ENCODE measurements at regions not wholly inside any gene's neighbourhood (a gene's known extent, or its start where the extent isn't known, plus 50 kb on each side); places are given as distances from the start of the nearest gene placed in this dataset.

DNA sequence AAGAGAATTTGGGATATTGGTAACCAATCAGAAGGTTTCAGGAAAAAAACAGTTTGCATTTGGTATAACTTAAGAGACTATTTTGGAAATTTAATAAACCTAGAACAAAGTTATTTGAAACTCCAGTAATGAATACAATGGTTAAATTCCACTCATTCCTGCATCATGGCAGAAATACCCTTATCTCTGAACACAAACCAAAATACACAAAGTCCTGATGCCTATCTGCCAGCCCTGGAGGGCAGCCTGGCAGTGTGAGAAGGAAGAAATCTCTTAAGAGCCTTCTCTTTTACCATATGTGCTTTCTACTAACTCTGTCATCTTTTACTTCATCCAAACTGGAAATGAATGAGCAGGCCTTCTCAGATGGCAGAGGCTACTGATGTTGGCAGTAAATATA is 147.1 kb upstream of the LYZL1 start:
- intact Hi-C loops (cut with micrococcal nuclease), result no loop called here

DNA sequence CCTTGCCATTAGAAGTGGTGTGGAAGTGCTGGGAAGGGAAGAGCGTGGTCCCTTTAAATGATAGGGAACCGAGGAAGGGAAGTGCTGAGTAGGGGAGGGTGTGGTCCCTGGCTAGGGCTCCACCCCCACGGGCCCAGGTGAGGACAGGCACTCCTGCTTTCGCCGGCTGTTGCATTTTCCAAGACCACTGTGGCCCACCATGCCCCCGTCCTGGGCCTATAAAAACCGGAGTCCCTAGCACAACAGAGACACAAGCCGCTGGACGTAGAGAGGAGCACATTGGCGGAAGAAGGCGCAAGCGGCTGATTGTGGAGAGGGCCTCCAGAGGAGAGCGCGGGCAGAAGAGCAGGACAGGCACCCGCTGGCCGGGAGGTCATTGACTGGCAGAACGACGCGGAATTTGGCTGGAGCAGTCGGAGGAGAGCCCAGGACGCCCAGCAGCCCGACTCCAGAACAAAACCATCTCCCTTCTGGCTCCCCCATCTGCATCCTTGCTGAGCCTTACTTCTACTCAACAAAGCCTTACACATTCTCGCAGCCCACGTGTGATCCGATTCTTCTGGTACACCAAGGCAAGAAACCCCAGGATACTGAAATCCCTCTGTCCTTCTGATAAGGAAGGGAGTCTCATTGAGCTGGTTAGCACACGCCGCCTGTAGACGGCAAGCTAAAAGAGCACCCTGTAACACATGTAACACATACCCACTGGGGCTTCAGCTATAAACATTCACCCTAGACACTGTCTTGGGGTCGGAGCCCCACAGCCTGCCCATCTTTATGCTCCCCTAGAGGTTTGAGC is 146.2 kb upstream of the LYZL1 start:
- intact Hi-C loops (cut with micrococcal nuclease), result no loop called here

DNA sequence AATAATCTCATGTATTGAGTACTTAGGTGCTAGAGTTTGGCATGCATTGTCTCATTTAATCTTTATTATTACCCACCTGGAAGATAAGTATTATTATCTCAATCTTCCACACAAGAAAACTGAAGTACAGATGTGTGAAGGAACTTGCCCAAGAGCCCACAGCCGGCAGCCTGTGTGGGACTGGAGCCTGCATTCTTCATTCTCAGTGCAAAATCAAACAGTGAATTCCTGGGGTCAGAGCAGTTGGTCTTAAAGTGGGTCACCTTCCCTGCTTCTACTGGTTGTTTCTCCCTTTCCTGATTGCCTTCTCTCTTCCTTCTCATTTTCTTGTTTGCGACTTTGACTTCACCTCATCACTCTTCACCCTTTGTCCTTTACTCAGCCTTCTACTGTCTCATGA is 144.7 kb upstream of the LYZL1 start:
- intact Hi-C loops (cut with micrococcal nuclease), result no loop called here

DNA sequence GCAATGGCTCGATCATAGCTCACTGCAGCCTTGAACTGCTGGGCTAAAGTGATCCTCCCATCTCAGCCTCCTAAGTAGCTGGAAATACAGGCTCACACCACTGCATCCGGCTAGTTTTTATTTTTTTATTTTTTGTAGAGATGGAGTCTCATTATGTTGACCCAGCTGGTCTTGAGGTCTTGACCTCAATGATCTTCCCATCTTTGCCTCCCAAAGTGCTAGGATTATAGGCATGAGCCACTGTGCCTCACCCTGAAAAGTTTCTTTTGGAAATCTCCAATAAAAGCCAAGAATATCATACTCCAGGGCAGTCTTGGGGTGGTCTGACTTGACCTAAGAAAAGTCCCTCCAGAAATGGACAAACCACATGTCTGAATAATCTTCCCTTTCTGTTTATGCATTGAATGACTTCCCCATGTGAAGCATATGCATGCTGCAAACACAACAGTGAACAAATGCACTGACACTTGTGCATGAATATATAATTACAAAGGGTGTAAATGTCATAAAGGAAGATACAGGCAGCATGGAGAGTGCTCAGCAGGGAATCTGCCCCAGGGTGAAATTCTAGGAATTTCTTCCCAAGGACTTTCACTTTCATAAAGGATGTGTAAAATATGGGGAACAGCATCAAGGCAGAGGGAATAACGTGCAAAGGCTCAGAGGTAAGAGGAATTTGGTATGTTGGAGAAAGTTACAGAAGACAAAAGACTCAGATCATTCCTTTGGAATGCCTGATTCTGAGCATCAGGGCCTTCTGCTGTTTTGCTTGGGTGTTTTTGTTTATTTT is 142.4 kb upstream of the LYZL1 start:
- intact Hi-C loops (cut with micrococcal nuclease), result no loop called here

DNA sequence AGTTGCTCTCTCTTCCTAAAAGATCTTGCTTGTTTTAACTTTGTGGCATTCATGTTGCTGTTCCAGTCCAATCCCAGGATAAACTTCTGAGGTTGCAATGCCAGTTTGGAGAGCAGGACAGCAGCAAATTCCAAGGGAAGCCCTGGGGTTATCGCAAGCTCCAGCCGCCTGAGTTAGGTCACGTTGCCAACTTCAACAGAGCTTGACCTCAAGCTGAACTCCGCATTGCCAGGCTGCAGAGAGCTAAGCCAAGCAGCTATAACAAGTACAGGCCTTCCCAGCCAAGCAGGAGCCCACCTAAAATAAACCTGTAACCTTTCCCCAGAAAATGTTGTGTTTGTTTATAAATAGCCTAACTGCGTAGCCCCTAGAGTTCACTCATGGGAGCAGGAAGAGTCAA is 138.9 kb upstream of the LYZL1 start:
- intact Hi-C loops (cut with micrococcal nuclease), result no loop called here

DNA sequence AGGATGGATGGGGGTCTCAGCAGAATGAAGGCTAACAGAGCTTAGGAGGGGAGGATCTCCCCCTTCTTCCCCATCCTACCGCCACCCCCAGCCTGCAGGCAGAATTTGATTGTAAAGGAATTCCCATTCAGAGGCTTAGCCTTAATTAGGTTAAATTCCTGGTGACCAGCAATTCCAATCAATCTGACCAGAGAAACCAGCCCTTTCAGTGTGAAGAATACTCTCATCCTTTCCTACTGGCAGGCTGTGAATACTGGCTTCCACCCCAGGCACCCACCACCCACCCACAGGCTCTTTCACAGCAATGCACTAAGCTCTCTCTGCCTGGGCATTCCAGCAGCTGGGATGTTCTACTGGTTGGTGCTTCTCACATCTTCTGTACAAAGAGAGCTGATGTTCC is 137.9 kb upstream of the LYZL1 start:
- intact Hi-C loops (cut with micrococcal nuclease), result no loop called here

DNA sequence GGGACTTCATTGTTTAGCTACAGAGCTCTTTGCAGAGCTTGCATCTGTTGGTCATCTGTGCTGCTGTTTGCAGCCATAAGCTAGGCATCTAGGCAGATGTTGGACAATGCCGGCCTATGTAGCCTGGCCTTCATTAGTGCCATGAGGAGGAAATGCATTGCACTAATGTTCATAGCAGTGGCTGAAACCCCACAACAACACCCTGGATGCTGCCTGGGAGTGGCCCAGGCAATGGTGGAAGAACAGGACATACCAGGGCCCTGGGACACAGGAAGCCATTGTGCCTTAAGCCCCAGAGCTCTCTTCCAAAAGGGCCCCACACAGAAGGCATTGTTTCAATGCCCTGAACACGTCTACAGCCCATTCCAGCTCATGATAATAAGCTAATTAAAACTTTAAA is 131.5 kb upstream of the LYZL1 start:
- intact Hi-C loops (cut with micrococcal nuclease), result no loop called here

DNA sequence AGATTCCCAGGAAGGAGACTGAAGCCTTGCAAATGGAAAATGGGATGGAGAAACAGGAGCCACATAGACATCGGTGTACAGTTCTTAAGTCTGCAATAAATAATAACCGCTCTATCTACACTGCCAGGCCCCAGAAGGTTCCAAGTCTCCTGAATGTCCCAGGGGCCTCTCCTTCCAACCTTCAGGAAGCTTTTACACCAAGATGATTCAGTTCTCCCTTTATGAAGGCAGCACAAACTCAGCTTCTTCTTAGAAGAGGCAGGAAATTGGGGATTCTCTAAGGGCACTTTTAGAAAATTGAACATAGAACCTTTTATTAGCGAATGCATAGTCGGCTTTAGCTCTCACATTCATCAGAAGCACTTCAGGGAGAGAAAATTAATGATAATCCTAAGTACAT is 130.8 kb upstream of the LYZL1 start:
- intact Hi-C loops (cut with micrococcal nuclease), result no loop called here

DNA sequence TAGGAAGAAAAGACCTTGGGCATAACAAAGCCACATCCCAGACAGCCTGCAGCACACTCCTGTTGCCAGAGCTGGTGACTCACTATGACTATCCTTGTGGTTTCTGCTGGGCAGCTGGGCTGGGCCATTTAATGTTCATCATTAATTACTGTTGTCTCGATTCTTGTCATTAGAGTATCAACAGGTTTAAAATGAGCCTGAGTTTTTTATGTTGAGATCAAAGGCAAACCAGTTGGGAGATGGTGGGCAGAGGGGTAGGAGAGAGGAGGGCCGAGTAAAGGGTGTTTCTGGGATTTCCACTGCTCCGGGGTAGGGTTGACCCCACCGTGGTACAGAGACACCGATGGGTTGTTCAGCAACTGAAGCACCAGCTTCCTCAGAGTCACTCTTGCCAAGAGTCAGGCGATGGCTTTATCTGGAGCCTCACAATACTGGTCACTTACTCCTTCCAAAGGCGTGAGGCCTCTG is 128.7 kb upstream of the LYZL1 start:
- intact Hi-C loops (cut with micrococcal nuclease), result no loop called here

DNA sequence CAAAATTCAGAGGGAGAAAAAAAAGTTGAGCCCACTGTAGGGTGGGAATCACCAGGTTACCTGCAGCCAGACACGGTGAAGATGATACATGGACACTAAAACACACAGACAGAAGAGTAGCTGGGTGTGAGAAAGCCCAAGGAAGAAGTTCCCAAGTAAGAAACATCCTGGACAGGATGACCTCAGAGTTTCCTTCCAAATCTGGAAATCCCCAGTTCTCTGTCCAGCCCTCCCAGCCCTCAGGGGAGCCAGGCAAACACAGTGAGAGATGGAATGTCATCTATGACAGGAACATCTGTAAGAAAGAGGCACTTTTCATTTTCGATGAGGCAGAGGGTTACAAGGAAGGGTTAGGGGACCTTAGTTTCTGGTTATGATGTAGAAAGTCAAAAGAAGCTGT is 125.1 kb upstream of the LYZL1 start:
- intact Hi-C loops (cut with micrococcal nuclease), result no loop called here

DNA sequence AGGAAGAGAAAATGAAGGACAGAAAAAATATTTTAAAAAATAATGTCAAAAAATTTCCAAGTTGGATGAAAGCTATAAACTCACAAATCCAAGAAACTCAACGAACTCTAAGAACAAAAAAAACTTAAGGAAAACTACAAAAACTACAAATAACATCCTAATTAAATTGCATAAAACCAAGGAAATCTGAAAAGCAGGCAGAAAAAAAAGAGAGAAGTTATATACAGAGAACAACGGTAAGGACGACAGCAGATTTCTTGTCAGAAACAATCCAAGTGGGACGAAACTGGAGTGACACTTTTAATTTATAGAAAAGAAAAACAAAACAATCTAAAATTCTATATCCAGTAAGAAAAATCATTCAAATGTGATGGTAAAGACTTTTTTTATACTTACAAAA is 122.2 kb upstream of the LYZL1 start:
- intact Hi-C loops (cut with micrococcal nuclease), result no loop called here

DNA sequence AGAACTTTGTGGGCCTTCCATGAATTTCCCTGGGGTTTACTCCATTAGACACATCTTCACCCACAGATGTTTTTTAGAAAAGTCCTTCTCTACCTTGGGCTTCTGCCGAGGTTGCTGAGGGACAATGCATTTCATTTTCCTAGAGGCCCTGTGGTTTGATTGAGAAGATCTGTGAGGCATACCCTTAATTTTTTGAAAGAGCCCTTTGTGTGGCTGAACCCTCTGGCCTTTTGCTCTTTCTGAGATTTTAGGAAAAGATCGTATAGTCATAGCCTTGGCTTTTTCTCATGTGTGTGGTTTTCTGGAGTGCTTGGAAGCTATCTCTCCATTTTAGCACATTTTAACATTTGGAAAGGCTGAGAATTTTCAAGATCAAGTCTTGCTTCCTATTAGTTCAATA is 119.8 kb upstream of the LYZL1 start:
- intact Hi-C loops (cut with micrococcal nuclease), result no loop called here

DNA sequence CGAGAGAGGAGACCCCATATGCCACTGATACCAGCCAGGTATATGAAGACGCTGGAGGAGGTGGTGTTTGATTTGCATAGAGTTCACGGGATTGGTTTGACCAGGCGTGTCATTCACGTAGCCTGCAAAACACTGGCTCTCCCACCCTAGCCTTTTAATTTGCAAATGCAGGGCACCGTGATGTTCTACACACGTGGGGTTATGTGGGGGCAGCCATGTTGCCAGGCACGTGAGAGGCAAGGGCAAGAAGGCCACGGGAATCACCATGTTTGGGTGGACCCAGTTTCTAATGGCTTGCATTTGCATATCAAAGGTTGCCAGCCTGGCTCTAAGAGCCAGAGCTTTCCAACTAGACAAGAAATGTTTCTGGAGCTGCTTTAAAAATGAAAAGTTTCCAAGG is 117.2 kb upstream of the LYZL1 start:
- intact Hi-C loops (cut with micrococcal nuclease), result no loop called here

DNA sequence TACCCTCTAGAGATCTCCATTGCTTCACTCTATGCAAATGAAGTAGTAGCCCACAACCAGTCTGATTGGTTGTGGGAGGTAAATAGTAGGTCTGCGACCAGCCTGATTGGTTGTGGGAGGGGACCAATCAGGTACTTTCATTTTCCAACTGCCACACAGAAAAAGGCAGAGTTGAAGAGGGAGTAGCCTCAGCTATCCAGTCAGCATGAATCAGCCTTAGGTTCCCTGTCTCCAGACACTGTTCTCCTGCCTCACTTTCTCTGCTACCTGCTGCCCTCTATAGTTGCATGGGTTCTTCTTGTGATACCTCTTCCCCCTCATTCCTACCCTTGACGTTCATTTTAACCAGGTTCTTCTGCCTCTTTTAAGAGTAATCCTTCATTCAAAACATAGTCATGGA is 114.5 kb upstream of the LYZL1 start:
- intact Hi-C loops (cut with micrococcal nuclease), result no loop called here

DNA sequence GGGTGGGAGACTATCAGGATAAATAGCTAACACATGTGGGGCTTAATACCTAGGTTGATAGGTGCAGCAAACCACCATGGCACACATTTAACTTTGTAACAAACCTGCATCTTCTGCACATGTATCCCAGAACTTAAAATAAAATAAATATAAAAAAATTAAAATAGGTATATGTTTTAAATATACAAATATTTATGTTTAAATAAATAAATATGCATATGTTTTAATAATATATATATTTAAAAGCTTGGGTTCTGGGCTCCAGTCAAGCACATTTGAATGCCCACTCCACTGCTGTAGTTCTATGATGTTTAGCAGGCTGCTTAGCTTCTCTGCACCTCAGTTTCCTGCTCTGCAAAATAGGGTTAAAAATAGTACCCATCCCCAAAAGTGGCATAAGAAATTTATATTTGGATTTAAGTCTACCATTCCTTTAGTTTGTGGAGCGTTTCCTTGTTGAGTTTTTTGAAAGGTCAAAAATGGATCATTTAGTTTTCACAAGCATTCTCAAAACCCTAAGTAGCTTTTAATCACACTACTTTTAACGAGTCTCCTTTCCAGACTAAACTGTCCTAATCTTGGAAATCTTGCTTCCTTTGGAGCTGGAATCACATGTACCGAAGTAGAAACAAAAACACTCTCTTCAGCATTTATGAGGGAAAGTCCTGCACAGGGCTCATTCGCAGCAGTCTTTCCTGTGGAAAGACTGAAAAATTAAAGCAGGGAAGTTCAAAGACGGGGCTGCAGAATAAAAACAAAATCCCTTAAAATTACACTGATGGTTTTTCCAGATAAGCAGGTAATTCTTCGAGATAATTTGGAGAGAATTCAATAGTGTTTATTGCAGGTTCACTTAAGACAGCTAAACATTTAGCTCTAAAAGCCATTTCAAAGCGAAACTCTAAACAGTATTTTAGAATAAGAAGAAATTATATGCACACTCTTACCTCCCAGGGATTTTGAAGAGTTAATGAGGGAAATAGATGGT is 111.7 kb upstream of the LYZL1 start:
- intact Hi-C loops (cut with micrococcal nuclease), result no loop called here

DNA sequence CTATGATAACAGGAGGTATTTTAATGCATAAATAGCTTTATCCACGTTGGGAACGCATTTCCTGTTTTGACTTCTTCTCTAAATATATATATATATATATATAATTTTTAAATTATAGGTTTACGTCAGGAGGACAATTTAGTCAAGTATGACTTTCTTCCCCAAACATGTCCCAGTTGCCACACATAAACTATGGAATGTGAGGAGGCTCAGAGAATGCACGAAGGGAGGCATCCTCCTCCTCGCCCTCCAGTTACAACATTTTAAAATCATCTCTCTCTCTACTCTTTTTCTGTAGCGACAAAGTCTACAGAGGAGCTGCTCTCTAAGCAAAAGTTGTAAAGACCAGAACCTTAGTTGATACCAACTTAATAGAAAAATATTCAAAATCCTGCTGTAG is 106.9 kb upstream of the LYZL1 start:
- intact Hi-C loops (cut with micrococcal nuclease), result no loop called here

DNA sequence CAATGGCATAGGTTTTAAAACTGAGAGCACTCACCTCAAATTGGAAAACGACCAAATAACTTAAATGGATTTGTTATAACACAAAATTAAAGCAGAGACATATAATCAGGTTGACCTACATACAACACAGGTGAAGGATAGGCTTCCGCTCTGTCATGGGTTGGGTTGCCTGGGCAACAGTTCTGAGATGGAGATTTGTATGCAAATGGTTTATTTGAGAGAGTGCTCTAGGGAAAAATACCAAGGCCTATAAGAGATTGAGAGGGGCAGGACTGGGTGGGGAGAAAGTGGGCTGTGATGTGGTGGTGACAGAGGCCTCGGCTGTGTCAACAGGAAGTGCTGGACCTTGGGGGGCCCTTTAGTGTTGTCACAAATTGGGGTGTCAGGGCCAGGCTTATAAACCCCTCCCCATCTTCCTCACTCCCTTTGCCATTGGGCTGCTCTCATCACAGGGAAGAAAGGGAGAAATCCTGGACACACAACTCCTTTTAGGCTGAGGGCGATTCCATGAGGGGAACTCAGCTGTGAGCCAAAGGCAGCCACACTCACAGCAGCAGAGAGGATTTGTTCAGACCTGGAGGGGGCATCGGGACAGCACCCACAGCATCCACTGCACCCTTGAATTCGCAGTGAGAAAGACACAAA is 105.4 kb upstream of the LYZL1 start:
- intact Hi-C loops (cut with micrococcal nuclease), result no loop called here

DNA sequence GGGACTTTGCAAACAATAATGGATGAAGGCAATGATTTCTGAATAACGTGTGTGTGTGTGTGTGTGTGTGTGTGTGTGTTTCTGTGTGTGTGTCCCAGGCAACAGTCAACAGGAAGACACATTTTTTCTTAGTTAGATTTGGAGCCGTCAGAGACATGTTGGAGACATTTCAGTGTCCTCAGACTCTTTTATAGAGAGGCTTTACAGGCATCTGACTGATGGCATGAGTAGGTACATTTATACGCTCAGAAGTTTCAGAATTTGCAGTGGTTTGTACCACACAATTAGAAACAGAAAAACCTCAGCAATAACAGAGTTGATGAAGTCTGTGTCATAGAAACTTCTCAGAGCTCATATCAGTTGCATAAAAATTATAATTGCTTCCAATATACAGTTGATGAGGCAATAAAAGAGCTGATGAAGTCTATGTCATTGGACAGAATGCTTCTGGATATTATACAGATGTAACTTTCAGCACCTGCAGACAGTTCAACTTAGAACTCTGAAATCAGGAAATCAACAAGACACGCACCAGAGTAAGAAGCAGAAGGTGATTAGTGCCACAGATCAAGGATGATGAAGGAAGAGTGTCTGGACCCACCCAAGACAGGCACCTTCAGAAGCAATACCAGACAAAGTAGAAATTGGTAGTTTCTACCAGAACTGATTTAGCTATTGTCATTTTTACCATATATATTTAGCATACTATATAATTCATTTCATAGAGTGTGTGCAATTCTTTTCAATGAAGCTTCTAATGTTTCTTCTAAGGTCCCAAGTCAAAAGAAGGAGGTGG is 104.5 kb upstream of the LYZL1 start:
- intact Hi-C loops (cut with micrococcal nuclease), result no loop called here

DNA sequence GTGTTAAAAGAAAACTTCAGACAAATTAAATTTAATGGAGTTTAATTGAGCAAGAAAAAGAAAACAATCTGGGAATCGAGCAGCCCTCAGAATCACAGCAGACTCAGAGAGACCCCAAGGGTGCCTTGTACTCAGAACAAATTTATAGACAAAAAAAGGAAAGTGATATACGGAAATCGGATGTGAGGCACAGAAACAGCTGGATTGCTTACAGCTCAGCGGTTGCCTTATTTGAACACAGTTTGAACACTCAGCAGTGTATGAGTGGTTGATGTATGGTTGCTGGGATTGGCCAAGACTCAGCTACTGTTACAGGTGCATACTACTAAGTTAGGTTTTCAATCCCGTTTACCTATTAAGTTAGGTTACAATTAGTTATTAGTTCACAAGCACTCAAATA is 103.8 kb upstream of the LYZL1 start:
- intact Hi-C loops (cut with micrococcal nuclease), result no loop called here

DNA sequence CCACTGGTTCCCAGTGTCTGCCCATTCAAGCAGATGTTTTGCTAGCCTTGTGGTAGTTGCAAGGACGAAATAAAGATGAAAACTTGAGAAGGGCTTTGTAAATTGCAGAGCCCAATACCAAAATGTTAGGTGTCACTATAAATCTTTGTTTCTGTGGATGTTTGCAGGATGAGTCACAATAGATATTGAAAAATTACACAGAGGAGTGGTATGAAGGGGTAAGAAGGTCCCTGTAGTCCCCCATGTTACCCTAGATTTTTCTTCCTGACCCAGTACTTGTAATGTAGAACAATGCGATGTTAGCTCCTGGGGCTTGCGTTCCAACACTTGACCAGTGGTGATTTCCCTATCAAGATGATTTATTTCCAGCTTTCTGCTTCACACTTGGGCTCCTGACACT is 102.6 kb upstream of the LYZL1 start:
- intact Hi-C loops (cut with micrococcal nuclease), result no loop called here
